GM23338 (cell line): ENCODE measurements at regions not wholly inside any gene's neighbourhood (a gene's known extent, or its start where the extent isn't known, plus 50 kb on each side); places are given as distances from the start of the nearest gene placed in this dataset.

Source experiments
- ATAC-seq: fragments of 200-7000 bp; cut with Tn5 transposase; 3 replicates; pipeline ENCODE4 v1.9.1; 2020
- DNase-seq: peaks from one replicate; pipeline ENCODE4 v3.0.0-alpha.2; 2015; ENCODE audit warnings: low spot score
- H2AFZ ChIP-seq: fragments of 200-600 bp; sonication (generic); 2 replicates; pipeline ENCODE4 v1.8.0; 2016; ENCODE audit warnings: antibody characterized with exemption, mild to moderate bottlenecking, moderate library complexity
- H3F3A ChIP-seq: fragments of 200-600 bp; sonication (generic); replicated peaks from 2 replicates; pipeline ENCODE4 v1.8.0; 2017; ENCODE audit warnings: antibody characterized with exemption, mixed run types, low read depth
- H3K27ac ChIP-seq: fragments of 200-600 bp; sonication (generic); 2 replicates; pipeline ENCODE4 v1.6.1; 2016; ENCODE audit warnings: low read depth
- H3K27me3 ChIP-seq: fragments of 200-600 bp; sonication (generic); 2 replicates; pipeline ENCODE4 v1.8.0; 2016; ENCODE audit warnings: mild to moderate bottlenecking, mixed run types, moderate library complexity; ENCODE audit not compliant: insufficient read depth
- H3K36me3 ChIP-seq: fragments of 200-600 bp; sonication (generic); 2 replicates; pipeline ENCODE4 v1.8.0; 2016; ENCODE audit warnings: mild to moderate bottlenecking; ENCODE audit not compliant: insufficient read depth
- H3K4me1 ChIP-seq: fragments of 200-600 bp; sonication (generic); 2 replicates; pipeline ENCODE4 v1.8.0; 2016; ENCODE audit warnings: mild to moderate bottlenecking, moderate library complexity; ENCODE audit not compliant: insufficient read depth
- H3K4me2 ChIP-seq: fragments of 200-600 bp; sonication (generic); 2 replicates; pipeline ENCODE4 v1.7.1; 2017; ENCODE audit warnings: mixed run types
- H3K4me3 ChIP-seq: fragments of 200-600 bp; sonication (generic); 2 replicates; pipeline ENCODE4 v1.6.1; 2016; ENCODE audit warnings: mixed run types
- H3K79me2 ChIP-seq: fragments of 200-600 bp; sonication (generic); replicated peaks from 2 replicates; pipeline ENCODE4 v1.8.0; 2017; ENCODE audit warnings: mild to moderate bottlenecking; ENCODE audit not compliant: insufficient read depth
- H3K9me2 ChIP-seq: fragments of 200-600 bp; sonication (generic); 2 replicates; pipeline ENCODE4 v1.8.0; 2017; ENCODE audit not compliant: insufficient read depth
- H4K20me1 ChIP-seq: fragments of 200-600 bp; sonication (generic); replicated peaks from 2 replicates; pipeline ENCODE4 v1.8.0; 2017; ENCODE audit warnings: mild to moderate bottlenecking; ENCODE audit not compliant: insufficient read depth
- H3K27ac Mint-ChIP-seq: 2 replicates; pipeline ENCODE4 v1.8.0; 2020; ENCODE audit warnings: inconsistent platforms, mild to moderate bottlenecking, moderate library complexity, mixed read lengths
- H3K27me3 Mint-ChIP-seq: 3 replicates; pipeline ENCODE4 v1.8.0; 2022; ENCODE audit warnings: low read depth, mild to moderate bottlenecking, moderate library complexity, mixed read lengths, inconsistent platforms; ENCODE audit not compliant: insufficient read depth, poor library complexity
- H3K36me3 Mint-ChIP-seq: 3 replicates; pipeline ENCODE4 v1.8.0; 2021; ENCODE audit warnings: low read depth, mild to moderate bottlenecking, inconsistent platforms, moderate library complexity, mixed read lengths
- H3K4me1 Mint-ChIP-seq: 3 replicates; pipeline ENCODE4 v1.8.0; 2020; ENCODE audit warnings: mild to moderate bottlenecking, inconsistent platforms, mixed read lengths
- H3K4me3 Mint-ChIP-seq: 3 replicates; pipeline ENCODE4 v1.8.0; 2021; ENCODE audit warnings: moderate library complexity, mild to moderate bottlenecking, inconsistent platforms, mixed read lengths
- H3K9me3 Mint-ChIP-seq: 3 replicates; pipeline ENCODE4 v1.8.0; 2020; ENCODE audit warnings: moderate library complexity, mild to moderate bottlenecking, inconsistent platforms, mixed read lengths
- CREB1 ChIP-seq: fragments of 250-450 bp; sonication (Bioruptor Pico); IDR thresholded peaks from 2 replicates; pipeline ENCODE4 v1.5.0; 2020; ENCODE audit warnings: low read depth, mild to moderate bottlenecking, moderate library complexity
- EZH2 ChIP-seq: fragments of 200-600 bp; sonication (generic); IDR thresholded peaks from one replicate; pipeline ENCODE4 v1.8.0; 2017; ENCODE audit warnings: antibody characterized with exemption, mild to moderate bottlenecking, low read depth; ENCODE audit not compliant: unreplicated experiment
- EZH2phosphoT487 ChIP-seq: fragments of 200-600 bp; sonication (generic); IDR thresholded peaks from one replicate; pipeline ENCODE4 v1.8.1; 2018; ENCODE audit warnings: antibody characterized with exemption; ENCODE audit not compliant: unreplicated experiment
- JUNB ChIP-seq: IDR thresholded peaks from one replicate; pipeline ENCODE4 v1.6.1; 2016; ENCODE audit warnings: antibody characterized with exemption; ENCODE audit not compliant: unreplicated experiment
- POLR2AphosphoS5 ChIP-seq: IDR thresholded peaks from 2 replicates; pipeline ENCODE4 v1.6.1; 2016; ENCODE audit warnings: antibody characterized with exemption, low read depth
- STAT1 ChIP-seq: IDR thresholded peaks from one replicate; pipeline ENCODE4 v1.6.1; 2016; ENCODE audit warnings: antibody characterized with exemption; ENCODE audit not compliant: unreplicated experiment
- ZNF331 ChIP-seq: fragments of 250-450 bp; sonication (Bioruptor Pico); IDR thresholded peaks from 2 replicates; pipeline ENCODE4 v1.5.0; 2020; ENCODE audit warnings: low read depth, mild to moderate bottlenecking, moderate library complexity
- TF ChIP-seq, protein P1 (sequence below), 2 experiments: fragments of 200-600 bp in 1 of 2; sonication (generic) in 1 of 2; conservative IDR thresholded peaks; 2 replicates each; pipeline versions ENCODE4 v1.5.1 to v1.6.1; 2016 to 2017; ENCODE audit warnings: antibody characterized with exemption in 2 of 2, low read depth in 2 of 2, mild to moderate bottlenecking in 2 of 2, moderate library complexity in 1 of 2

DNA sequence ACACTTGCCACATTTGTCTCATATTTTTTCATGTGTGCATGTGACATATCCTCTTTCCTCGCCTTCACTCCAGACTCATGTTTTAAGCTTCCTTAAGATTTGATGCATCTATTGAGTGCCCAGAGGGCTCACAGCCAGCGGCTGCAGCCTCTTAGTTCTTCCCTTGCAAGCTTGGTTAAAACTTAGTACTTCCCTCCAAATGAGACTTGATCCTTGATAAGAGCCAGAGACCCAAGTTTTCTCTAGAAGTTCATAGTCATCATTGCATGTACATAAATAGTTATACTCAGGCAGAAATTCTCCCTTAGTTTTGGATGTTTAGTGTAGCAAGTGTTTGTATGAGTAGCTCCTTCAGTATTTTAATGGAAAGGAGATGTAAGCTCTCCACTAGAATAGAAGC is 337.6 kb upstream of the B3GALT2 start (continued):
- no peak for TF ChIP-seq JUNB

DNA sequence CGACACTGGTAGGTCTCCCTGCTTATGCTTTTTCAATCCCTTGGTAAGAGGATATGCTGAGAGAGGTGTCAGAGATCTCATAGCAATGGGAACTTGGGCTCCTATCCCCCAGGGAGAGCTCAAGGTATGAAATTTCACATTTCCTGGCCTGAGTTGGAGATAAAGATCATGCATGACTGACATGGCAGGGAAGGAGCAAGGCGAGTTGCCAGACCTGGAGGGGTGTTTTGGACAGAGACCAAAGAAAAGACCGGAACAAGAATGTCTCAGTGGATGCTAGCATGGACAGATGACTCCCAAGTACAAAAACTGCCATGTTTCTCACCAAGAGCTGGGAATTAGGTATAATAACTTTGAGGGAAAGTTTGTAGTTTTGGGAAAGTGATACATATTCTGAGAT is 334.1 kb upstream of the B3GALT2 start:
- Mint-ChIP-seq H3K4me3 (no peak overlapping the region), H3K9me3 (no peaks in the 10 kb centered on the region), H3K27ac (no peak overlapping the region), H3K27me3 (peaks cover 2% of the 10 kb centered on the region), H3K36me3 (no peaks in the 10 kb centered on the region), H3K4me1 (no peaks in the 10 kb centered on the region)
- TF ChIP-seq CREB1, result no peak
- TF ChIP-seq JUNB, result no peak
- TF ChIP-seq POLR2AphosphoS5, result no peak
- DNase-seq (no peak), ATAC-seq (no peak)
- no peaks in the 10 kb centered on the region for H4K20me1 ChIP-seq
- H3K79me2 ChIP-seq, result no peaks in the 10 kb centered on the region
- no peaks in the 10 kb centered on the region for H3K36me3 ChIP-seq
- H3K27me3 ChIP-seq, result no peaks in the 10 kb centered on the region
- no peak overlapping the region for H3K4me2 ChIP-seq
- H3K9me2 ChIP-seq, result no peaks in the 10 kb centered on the region
- no peak overlapping the region for H3K4me3 ChIP-seq
- H2AFZ ChIP-seq, result peak overlapping the region; percentile 39
- no peaks in the 10 kb centered on the region for H3K4me1 ChIP-seq
- H3F3A ChIP-seq, result no peaks in the 10 kb centered on the region
- H3K27ac ChIP-seq, result no peak overlapping the region

DNA sequence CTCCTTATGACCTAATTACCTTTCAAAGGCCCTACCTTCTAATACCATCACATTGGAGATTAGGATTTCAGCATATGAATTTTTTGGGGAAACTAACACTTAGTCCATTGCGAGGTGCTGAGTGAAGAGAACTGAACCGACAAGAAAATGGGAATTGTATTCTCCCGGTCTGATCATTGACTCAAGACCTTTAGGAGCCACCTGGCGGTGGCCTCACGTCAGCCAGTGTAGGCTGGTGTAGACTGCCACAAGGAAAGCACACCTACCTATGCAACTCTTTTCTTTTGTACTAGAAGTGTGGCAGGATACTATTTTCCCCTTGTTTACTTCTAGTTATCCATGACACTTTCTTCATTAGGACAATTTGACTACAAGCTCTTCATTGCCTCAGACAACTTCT is 333.5 kb upstream of the B3GALT2 start:
- H3K27ac ChIP-seq, result no peak overlapping the region
- H3K36me3 ChIP-seq, result no peaks in the 10 kb centered on the region
- no peak overlapping the region for H3K4me2 ChIP-seq
- no peak overlapping the region for H3K4me3 ChIP-seq
- Mint-ChIP-seq H3K27ac (no peak overlapping the region), H3K4me3 (no peak overlapping the region), H3K4me1 (no peaks in the 10 kb centered on the region), H3K27me3 (peaks cover 2% of the 10 kb centered on the region), H3K9me3 (no peaks in the 10 kb centered on the region), H3K36me3 (no peaks in the 10 kb centered on the region)
- H4K20me1 ChIP-seq, result no peaks in the 10 kb centered on the region
- H3K9me2 ChIP-seq, result no peaks in the 10 kb centered on the region
- no peak for TF ChIP-seq STAT1
- TF ChIP-seq JUNB, result no peak
- TF ChIP-seq ZNF331 (CRISPR knock-in tag), result no peak
- TF ChIP-seq CREB1, result no peak
- TF ChIP-seq, protein P1, sequence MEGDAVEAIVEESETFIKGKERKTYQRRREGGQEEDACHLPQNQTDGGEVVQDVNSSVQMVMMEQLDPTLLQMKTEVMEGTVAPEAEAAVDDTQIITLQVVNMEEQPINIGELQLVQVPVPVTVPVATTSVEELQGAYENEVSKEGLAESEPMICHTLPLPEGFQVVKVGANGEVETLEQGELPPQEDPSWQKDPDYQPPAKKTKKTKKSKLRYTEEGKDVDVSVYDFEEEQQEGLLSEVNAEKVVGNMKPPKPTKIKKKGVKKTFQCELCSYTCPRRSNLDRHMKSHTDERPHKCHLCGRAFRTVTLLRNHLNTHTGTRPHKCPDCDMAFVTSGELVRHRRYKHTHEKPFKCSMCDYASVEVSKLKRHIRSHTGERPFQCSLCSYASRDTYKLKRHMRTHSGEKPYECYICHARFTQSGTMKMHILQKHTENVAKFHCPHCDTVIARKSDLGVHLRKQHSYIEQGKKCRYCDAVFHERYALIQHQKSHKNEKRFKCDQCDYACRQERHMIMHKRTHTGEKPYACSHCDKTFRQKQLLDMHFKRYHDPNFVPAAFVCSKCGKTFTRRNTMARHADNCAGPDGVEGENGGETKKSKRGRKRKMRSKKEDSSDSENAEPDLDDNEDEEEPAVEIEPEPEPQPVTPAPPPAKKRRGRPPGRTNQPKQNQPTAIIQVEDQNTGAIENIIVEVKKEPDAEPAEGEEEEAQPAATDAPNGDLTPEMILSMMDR (conservative IDR thresholded peaks at IDR 0.05; ENCODE audit: low read depth in 2 of 2), result peak; percentile 50 to 64
- no peak for TF ChIP-seq EZH2
- TF ChIP-seq EZH2phosphoT487, result no peak
- no peaks in the 10 kb centered on the region for H3K79me2 ChIP-seq
- H3K27me3 ChIP-seq, result no peaks in the 10 kb centered on the region
- no peaks in the 10 kb centered on the region for H3F3A ChIP-seq
- H2AFZ ChIP-seq, result peak overlapping the region; percentile 39; the same call in 1 of the 2 replicates
- DNase-seq (peak; percentile 60), ATAC-seq (peak; percentile 72)
- H3K4me1 ChIP-seq, result no peaks in the 10 kb centered on the region
